Smooth muscle cell (in vitro differentiated cells): ENCODE measurements at regions not wholly inside any gene's neighbourhood (a gene's known extent, or its start where the extent isn't known, plus 50 kb on each side); places are given as distances from the start of the nearest gene placed in this dataset.
"Not testable (repeated sequence)": the region's sequence is repeated elsewhere in the genome, so short reads cannot be mapped to it uniquely, and the experiment has no call there.

Experiments
- DNase-seq: peaks from one replicate; lab custom pipeline; 2025; ENCODE audit not compliant: unreplicated experiment; lab: John Stamatoyannopoulos, UW
- H2AFZ ChIP-seq: fragments of 200-600 bp; sonication (generic); 2 replicates; pipeline ENCODE4 v1.6.0; 2016; ENCODE audit warnings: antibody characterized with exemption, low read depth, mild to moderate bottlenecking
- H3F3A ChIP-seq: fragments of 200-600 bp; sonication (generic); 2 replicates; pipeline ENCODE4 v1.6.0; 2017; ENCODE audit warnings: antibody characterized with exemption, low read depth
- H3K27ac ChIP-seq: fragments of 200-600 bp; sonication (generic); 2 replicates; pipeline ENCODE4 v1.5.1; 2016; ENCODE audit warnings: low read depth, mild to moderate bottlenecking
- H3K27me3 ChIP-seq: fragments of 200-600 bp; sonication (generic); 2 replicates; pipeline ENCODE4 v1.6.1; 2016; ENCODE audit warnings: low read depth, mild to moderate bottlenecking
- H3K36me3 ChIP-seq: fragments of 200-600 bp; sonication (generic); 2 replicates; pipeline ENCODE4 v1.5.1; 2016; ENCODE audit warnings: low read depth
- H3K4me1 ChIP-seq: fragments of 200-600 bp; sonication (generic); 2 replicates; pipeline ENCODE4 v1.5.1; 2016; ENCODE audit warnings: low read depth
- H3K4me2 ChIP-seq: fragments of 200-600 bp; sonication (generic); 2 replicates; pipeline ENCODE4 v1.6.0; 2016; ENCODE audit warnings: mild to moderate bottlenecking
- H3K4me3 ChIP-seq: fragments of 200-600 bp; sonication (generic); 2 replicates; pipeline ENCODE4 v1.5.1; 2016; ENCODE audit warnings: mild to moderate bottlenecking
- H3K79me2 ChIP-seq: fragments of 200-600 bp; sonication (generic); 2 replicates; pipeline ENCODE4 v1.6.0; 2016; ENCODE audit warnings: low read depth, mild to moderate bottlenecking
- H3K9ac ChIP-seq: fragments of 200-600 bp; sonication (generic); 2 replicates; pipeline ENCODE4 v1.6.0; 2016; ENCODE audit warnings: low read depth
- H3K9me3 ChIP-seq: fragments of 200-600 bp; sonication (generic); replicated peaks from 2 replicates; pipeline ENCODE4 v1.5.1; 2016; ENCODE audit warnings: low read depth
- H4K20me1 ChIP-seq: fragments of 200-600 bp; sonication (generic); 2 replicates; pipeline ENCODE4 v1.6.0; 2016; ENCODE audit warnings: low read depth
- CTCF ChIP-seq: fragments of 200-600 bp; sonication (generic); IDR thresholded peaks from 2 replicates; pipeline ENCODE4 v1.5.1; 2017; ENCODE audit warnings: borderline replicate concordance, mild to moderate bottlenecking, antibody characterized with exemption; ENCODE audit not compliant: insufficient read depth, poor library complexity, severe bottlenecking
- WGBS: methylation state at CpG from one replicate; pipeline ENCODE4 v1.1.7; 2016; ENCODE audit warnings: low lambda C conversion rate; 5-methylcytosine and 5-hydroxymethylcytosine counted together

DNA sequence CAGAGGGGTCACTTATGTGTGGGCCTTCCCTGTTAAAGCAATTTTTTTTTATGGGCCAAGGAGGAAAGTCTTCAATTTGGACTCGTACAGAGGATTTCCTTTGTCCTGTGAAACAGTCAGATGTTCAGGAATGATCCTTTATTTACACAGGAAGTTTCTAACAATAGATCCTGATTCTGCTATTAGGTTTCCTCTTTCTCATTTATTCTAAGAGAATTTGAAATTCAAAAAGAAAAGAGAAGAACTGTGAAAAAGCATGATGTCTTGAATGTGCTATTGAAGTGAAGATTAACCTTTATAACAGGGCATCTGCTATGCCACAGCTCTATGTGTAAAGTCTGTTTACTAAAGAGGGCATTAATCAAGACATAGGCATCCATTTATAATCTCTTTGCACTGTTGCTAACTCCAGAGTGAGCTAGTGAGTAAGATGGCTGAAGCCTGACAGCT lies 105.3 kb upstream of the FAM98A start:
- TF ChIP-seq CTCF, result no peak
- peaks cover 6% of the 10 kb centered on the region for H3K4me1 ChIP-seq
- H3K79me2 ChIP-seq, result no peaks in the 10 kb centered on the region
- H2AFZ ChIP-seq, result no peak overlapping the region
- no peaks in the 10 kb centered on the region for H4K20me1 ChIP-seq
- no peak for DNase-seq
- H3K9ac ChIP-seq, result no peak overlapping the region
- no peaks in the 10 kb centered on the region for H3K9me3 ChIP-seq
- WGBS, result 64% methylated on average over 1 of the region's 1 CpG
- no peak overlapping the region for H3K27ac ChIP-seq
- H3K4me2 ChIP-seq, result no peak overlapping the region
- no peaks in the 10 kb centered on the region for H3F3A ChIP-seq
- no peaks in the 10 kb centered on the region for H3K36me3 ChIP-seq
- H3K27me3 ChIP-seq, result no peaks in the 10 kb centered on the region
- no peak overlapping the region for H3K4me3 ChIP-seq

- no peaks in the 10 kb centered on the region for H3K36me3 ChIP-seq
Measured at GRCh38 chr2:33696234-33696633, 97.1 kb upstream of the FAM98A start.

GRCh38 chr2:33694904-33695303 lies 95.8 kb upstream of the FAM98A start:
- no peaks in the 10 kb centered on the region for H3F3A ChIP-seq
- no peak overlapping the region for H3K4me3 ChIP-seq
- no peaks in the 10 kb centered on the region for H4K20me1 ChIP-seq
- no peak overlapping the region for H3K9ac ChIP-seq
- H3K27me3 ChIP-seq, result no peaks in the 10 kb centered on the region
- no peak for DNase-seq
- H3K4me2 ChIP-seq, result no peak overlapping the region
- TF ChIP-seq CTCF, result no peak
- H3K36me3 ChIP-seq, result no peaks in the 10 kb centered on the region
- no peak overlapping the region for H2AFZ ChIP-seq
- WGBS, result 68% methylated on average over 1 of the region's 1 CpG
- H3K9me3 ChIP-seq, result no peaks in the 10 kb centered on the region
- no peaks in the 10 kb centered on the region for H3K79me2 ChIP-seq
- H3K27ac ChIP-seq, result no peak overlapping the region
- H3K4me1 ChIP-seq, result no peaks in the 10 kb centered on the region

More at GRCh38 chr2:33696234-33696633, 97.1 kb upstream of the FAM98A start:
- H3K4me3 ChIP-seq, result no peak overlapping the region
- H2AFZ ChIP-seq, result no peak overlapping the region
- H3K4me1 ChIP-seq, result no peaks in the 10 kb centered on the region
- H3F3A ChIP-seq, result no peaks in the 10 kb centered on the region
- DNase-seq, result no peak
- no peaks in the 10 kb centered on the region for H4K20me1 ChIP-seq
- H3K79me2 ChIP-seq, result no peaks in the 10 kb centered on the region
- H3K9me3 ChIP-seq, result no peaks in the 10 kb centered on the region
- no peaks in the 10 kb centered on the region for H3K27me3 ChIP-seq
- no peak overlapping the region for H3K4me2 ChIP-seq
- no peak overlapping the region for H3K9ac ChIP-seq
- no peak overlapping the region for H3K27ac ChIP-seq
- TF ChIP-seq CTCF, result no peak

- not testable (repeated sequence) for DNase-seq, H3K36me3 ChIP-seq, H3K4me2 ChIP-seq, H3K79me2 ChIP-seq, H2AFZ ChIP-seq, H3F3A ChIP-seq, H4K20me1 ChIP-seq, H3K9ac ChIP-seq, H3K4me3 ChIP-seq, H3K27ac ChIP-seq, H3K27me3 ChIP-seq, H3K4me1 ChIP-seq
- H3K9me3 ChIP-seq, result peaks cover 15% of the 10 kb centered on the region
- WGBS, result 88% methylated on average over 1 of the region's 1 CpG
Measured at GRCh38 chr2:33690686-33691085, 91.6 kb upstream of the FAM98A start.
